ENCODE measurements at regions not wholly inside any gene's neighbourhood (a gene's known extent, or its start where the extent isn't known, plus 50 kb on each side); places are given as distances from the start of the nearest gene placed in this dataset.

DNA sequence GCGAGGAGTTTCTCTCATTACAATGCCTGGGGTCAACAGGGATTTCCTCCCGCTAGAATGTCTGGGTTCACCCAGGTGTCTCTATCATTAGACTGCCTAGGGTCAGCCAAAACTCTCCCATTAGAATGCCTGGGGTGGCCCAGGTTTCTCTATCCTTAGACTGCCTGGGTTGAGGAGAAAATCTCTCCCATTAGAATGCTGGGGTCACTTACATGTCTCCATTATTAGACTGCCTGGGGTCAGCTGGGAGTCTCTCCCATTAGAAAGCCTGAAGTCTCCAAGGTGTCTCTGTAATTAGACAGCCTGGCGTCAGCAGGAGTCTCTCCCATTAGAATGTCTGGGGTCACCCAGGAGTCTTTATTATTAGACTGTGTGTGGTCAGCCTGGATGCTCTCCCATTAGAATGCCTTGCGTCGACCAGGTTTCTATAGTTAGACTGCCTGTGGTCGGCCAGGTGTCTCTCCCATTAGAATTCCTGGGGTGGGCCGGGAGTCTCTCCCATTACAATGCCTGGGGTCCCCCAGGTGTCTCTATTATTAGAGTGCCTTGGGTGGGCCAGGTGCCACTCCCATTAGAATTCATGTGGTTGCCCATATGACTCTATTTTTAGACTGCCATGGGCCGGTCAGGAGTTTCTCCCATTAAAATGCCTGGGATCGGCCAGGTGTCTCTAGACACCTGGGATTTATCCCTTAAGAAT, 2272.1 kb downstream of the TP53TG3F start:
- TF ChIP-seq POLR2AphosphoS5 (IDR thresholded peaks at IDR 0.05; ENCODE audit: low read depth) (no peak), GABPA (IDR thresholded peaks at IDR 0.05; ENCODE audit: low read depth) (no peak)
- TF ChIP-seq, protein P1, sequence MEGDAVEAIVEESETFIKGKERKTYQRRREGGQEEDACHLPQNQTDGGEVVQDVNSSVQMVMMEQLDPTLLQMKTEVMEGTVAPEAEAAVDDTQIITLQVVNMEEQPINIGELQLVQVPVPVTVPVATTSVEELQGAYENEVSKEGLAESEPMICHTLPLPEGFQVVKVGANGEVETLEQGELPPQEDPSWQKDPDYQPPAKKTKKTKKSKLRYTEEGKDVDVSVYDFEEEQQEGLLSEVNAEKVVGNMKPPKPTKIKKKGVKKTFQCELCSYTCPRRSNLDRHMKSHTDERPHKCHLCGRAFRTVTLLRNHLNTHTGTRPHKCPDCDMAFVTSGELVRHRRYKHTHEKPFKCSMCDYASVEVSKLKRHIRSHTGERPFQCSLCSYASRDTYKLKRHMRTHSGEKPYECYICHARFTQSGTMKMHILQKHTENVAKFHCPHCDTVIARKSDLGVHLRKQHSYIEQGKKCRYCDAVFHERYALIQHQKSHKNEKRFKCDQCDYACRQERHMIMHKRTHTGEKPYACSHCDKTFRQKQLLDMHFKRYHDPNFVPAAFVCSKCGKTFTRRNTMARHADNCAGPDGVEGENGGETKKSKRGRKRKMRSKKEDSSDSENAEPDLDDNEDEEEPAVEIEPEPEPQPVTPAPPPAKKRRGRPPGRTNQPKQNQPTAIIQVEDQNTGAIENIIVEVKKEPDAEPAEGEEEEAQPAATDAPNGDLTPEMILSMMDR (IDR thresholded peaks at IDR 0.05; ENCODE audit: insufficient read depth, low read length): no peak
- DNase-seq (ENCODE audit: low read depth in 1 of 2, low spot score in 1 of 2): no peak
- no peaks in the 10 kb centered on the region for H3K27me3 ChIP-seq (ENCODE audit: insufficient read depth, poor library complexity, severe bottlenecking)
- no peak overlapping the region for H3K27ac ChIP-seq (replicated peaks)
- H3K4me3 ChIP-seq (replicated peaks; ENCODE audit: insufficient read depth, low read length): no peak overlapping the region

GRCh38 chr16:35732046-35732810, 2272.8 kb downstream of the TP53TG3F start:
- no peak overlapping the region for H3K27ac ChIP-seq (replicated peaks)
- no peaks in the 10 kb centered on the region for H3K27me3 ChIP-seq (ENCODE audit: insufficient read depth, poor library complexity, severe bottlenecking)
- no peak for DNase-seq (ENCODE audit: low read depth in 1 of 2, low spot score in 1 of 2)
- TF ChIP-seq GABPA (IDR thresholded peaks at IDR 0.05; ENCODE audit: low read depth) (no peak), SPI1 (IDR thresholded peaks at IDR 0.05; ENCODE audit: borderline replicate concordance, low read depth) (no peak), REST (IDR thresholded peaks at IDR 0.05; ENCODE audit: insufficient replicate concordance, low read depth) (no peak), POLR2AphosphoS5 (IDR thresholded peaks at IDR 0.05; ENCODE audit: low read depth) (no peak)
- TF ChIP-seq, protein P1 (IDR thresholded peaks at IDR 0.05; ENCODE audit: insufficient read depth, low read length): no peak
- H3K4me3 ChIP-seq (replicated peaks; ENCODE audit: insufficient read depth, low read length): no peak overlapping the region

DNA sequence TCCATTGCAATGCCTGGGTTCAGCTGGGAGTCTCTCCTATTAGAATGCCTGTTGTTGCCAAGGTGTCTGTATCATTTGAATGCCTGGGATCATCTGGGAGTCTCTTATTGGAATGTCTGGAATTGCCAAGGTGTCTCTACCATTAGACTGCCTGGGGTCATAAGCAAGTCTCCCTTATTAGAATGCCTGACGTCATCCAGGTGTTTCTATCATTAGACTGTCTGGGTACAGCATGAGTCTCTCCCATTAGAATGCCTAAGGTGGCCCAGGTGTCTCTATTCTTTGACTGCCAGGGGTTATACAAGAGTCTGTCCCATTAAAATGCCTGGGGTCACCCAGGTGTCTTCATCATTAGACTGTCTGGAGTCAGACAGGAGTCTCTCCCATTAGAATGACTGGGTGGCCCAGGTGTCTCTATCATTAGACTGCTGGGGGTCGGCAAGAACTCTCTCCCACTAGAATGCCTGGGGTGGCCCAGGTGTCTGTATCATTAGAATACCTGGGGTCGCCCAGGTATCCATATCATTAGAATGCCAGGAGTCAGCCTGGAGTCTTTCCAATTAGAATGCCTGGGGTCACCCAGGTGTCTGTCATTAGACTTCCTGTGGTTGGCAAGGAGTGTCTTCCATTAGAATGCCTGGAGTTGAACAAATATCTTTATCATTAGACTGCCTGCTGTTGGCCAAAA, 2274.0 kb downstream of the TP53TG3F start:
- no peak for TF ChIP-seq GABPA (IDR thresholded peaks at IDR 0.05; ENCODE audit: low read depth)
- TF ChIP-seq REST (IDR thresholded peaks at IDR 0.05; ENCODE audit: insufficient replicate concordance, low read depth): no peak
- TF ChIP-seq POLR2AphosphoS5 (IDR thresholded peaks at IDR 0.05; ENCODE audit: low read depth): no peak
- TF ChIP-seq, protein P1 (IDR thresholded peaks at IDR 0.05; ENCODE audit: insufficient read depth, low read length): no peak
- TF ChIP-seq SPI1 (IDR thresholded peaks at IDR 0.05; ENCODE audit: borderline replicate concordance, low read depth): no peak
- Histone ChIP-seq H3K27me3 (ENCODE audit: insufficient read depth, poor library complexity, severe bottlenecking) (no peaks in the 10 kb centered on the region), H3K4me3 (replicated peaks; ENCODE audit: insufficient read depth, low read length) (no peak overlapping the region), H3K27ac (replicated peaks) (no peak overlapping the region)
- DNase-seq (ENCODE audit: low read depth in 1 of 2, low spot score in 1 of 2): no peak
